ENCODE measurements at regions not wholly inside any gene's neighbourhood (a gene's known extent, or its start where the extent isn't known, plus 50 kb on each side); places are given as distances from the start of the nearest gene placed in this dataset.

DNA sequence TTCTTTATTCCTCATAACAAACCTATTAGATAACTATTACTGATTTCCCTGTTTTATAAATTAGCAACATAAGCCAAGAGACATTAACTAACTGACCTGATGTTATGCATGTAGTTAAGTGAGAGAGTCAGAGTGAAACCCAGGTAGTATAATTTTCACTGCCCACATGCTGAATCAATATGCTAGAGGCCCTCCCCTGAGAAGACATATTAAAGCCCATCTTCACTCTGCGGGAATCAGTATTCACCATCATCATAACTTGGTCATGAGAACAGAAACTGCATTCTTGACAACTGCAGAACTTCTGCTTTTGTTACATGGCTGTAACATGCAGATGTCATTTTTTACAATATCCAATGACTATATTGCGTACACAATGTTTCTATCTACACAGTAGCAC lies 1324.3 kb downstream of the ARAP2 start:
- TF ChIP-seq, protein P1, sequence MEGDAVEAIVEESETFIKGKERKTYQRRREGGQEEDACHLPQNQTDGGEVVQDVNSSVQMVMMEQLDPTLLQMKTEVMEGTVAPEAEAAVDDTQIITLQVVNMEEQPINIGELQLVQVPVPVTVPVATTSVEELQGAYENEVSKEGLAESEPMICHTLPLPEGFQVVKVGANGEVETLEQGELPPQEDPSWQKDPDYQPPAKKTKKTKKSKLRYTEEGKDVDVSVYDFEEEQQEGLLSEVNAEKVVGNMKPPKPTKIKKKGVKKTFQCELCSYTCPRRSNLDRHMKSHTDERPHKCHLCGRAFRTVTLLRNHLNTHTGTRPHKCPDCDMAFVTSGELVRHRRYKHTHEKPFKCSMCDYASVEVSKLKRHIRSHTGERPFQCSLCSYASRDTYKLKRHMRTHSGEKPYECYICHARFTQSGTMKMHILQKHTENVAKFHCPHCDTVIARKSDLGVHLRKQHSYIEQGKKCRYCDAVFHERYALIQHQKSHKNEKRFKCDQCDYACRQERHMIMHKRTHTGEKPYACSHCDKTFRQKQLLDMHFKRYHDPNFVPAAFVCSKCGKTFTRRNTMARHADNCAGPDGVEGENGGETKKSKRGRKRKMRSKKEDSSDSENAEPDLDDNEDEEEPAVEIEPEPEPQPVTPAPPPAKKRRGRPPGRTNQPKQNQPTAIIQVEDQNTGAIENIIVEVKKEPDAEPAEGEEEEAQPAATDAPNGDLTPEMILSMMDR (IDR thresholded peaks at IDR 0.05; ENCODE audit: control extremely low read depth in 1 of 3, insufficient read depth in 1 of 3, low read depth in 1 of 3, low read length in 3 of 3): no peak
- no peak for TF ChIP-seq SP1 (IDR thresholded peaks at IDR 0.05; ENCODE audit: low read depth, low read length)
- no peak for TF ChIP-seq EZH2 (IDR thresholded peaks at IDR 0.05; ENCODE audit: low read depth, low read length, severe bottlenecking)
- TF ChIP-seq YY1 (IDR thresholded peaks at IDR 0.05; ENCODE audit: low read depth, low read length): no peak
- no peak for TF ChIP-seq SIN3A (conservative IDR thresholded peaks at IDR 0.05 in 1 of 2, IDR thresholded peaks at IDR 0.05 in 1 of 2; ENCODE audit: low read depth in 1 of 2, low read length in 2 of 2)
